ENCODE measurements at regions not wholly inside any gene's neighbourhood (a gene's known extent, or its start where the extent isn't known, plus 50 kb on each side); places are given as distances from the start of the nearest gene placed in this dataset.
"Not testable (repeated sequence)": the region's sequence is repeated elsewhere in the genome, so short reads cannot be mapped to it uniquely, and the experiment has no call there.

GRCh38 chr4:17018621-17019020 is 120.2 kb upstream of the LDB2 start:
- not testable (repeated sequence) for H3K9me3 Mint-ChIP-seq; H3K36me3 Mint-ChIP-seq (ENCODE audit: low read depth); H3K4me1 Mint-ChIP-seq (ENCODE audit: low read depth); H3K27me3 Mint-ChIP-seq; H3K27ac Mint-ChIP-seq; H3K4me3 Mint-ChIP-seq

- Mint-ChIP-seq H3K36me3 (ENCODE audit: low read depth) (no peaks in the 10 kb centered on the region), H3K27me3 (peaks cover 3% of the 10 kb centered on the region), H3K4me1 (ENCODE audit: low read depth) (no peaks in the 10 kb centered on the region), H3K4me3 (no peak overlapping the region), H3K9me3 (no peaks in the 10 kb centered on the region), H3K27ac (no peak overlapping the region)
Measured at GRCh38 chr4:17018013-17018412, 119.6 kb upstream of the LDB2 start.

- Mint-ChIP-seq H3K36me3 (ENCODE audit: low read depth) (no peaks in the 10 kb centered on the region), H3K4me1 (ENCODE audit: low read depth) (no peaks in the 10 kb centered on the region), H3K27ac (no peak overlapping the region), H3K4me3 (no peak overlapping the region), H3K27me3 (no peaks in the 10 kb centered on the region), H3K9me3 (no peaks in the 10 kb centered on the region)
Measured at GRCh38 chr4:17013382-17014006, 115.0 kb upstream of the LDB2 start.

GRCh38 chr4:17012451-17012850 is 114.0 kb upstream of the LDB2 start:
- no peaks in the 10 kb centered on the region for H3K9me3 Mint-ChIP-seq
- no peaks in the 10 kb centered on the region for H3K27me3 Mint-ChIP-seq
- no peak overlapping the region for H3K27ac Mint-ChIP-seq
- no peak overlapping the region for H3K4me3 Mint-ChIP-seq
- no peaks in the 10 kb centered on the region for H3K4me1 Mint-ChIP-seq (ENCODE audit: low read depth)
- H3K36me3 Mint-ChIP-seq (ENCODE audit: low read depth), result no peaks in the 10 kb centered on the region

GRCh38 chr4:17010426-17011087 is 112.1 kb upstream of the LDB2 start:
- no peaks in the 10 kb centered on the region for H3K4me1 Mint-ChIP-seq (ENCODE audit: low read depth)
- peaks cover 4% of the 10 kb centered on the region for H3K27me3 Mint-ChIP-seq
- H3K9me3 Mint-ChIP-seq, result no peaks in the 10 kb centered on the region
- no peaks in the 10 kb centered on the region for H3K36me3 Mint-ChIP-seq (ENCODE audit: low read depth)
- H3K27ac Mint-ChIP-seq, result no peak overlapping the region
- no peak overlapping the region for H3K4me3 Mint-ChIP-seq

GRCh38 chr4:17009871-17010367 is 111.5 kb upstream of the LDB2 start:
- no peak overlapping the region for H3K4me3 Mint-ChIP-seq
- H3K9me3 Mint-ChIP-seq, result no peaks in the 10 kb centered on the region
- H3K27ac Mint-ChIP-seq, result no peak overlapping the region
- H3K27me3 Mint-ChIP-seq, result peaks cover 4% of the 10 kb centered on the region
- no peaks in the 10 kb centered on the region for H3K36me3 Mint-ChIP-seq (ENCODE audit: low read depth)
- no peaks in the 10 kb centered on the region for H3K4me1 Mint-ChIP-seq (ENCODE audit: low read depth)

GRCh38 chr4:17008834-17009345 is 110.4 kb upstream of the LDB2 start:
- Mint-ChIP-seq H3K9me3 (no peaks in the 10 kb centered on the region), H3K27me3 (peaks cover 8% of the 10 kb centered on the region), H3K4me3 (no peak overlapping the region), H3K4me1 (ENCODE audit: low read depth) (no peaks in the 10 kb centered on the region), H3K36me3 (ENCODE audit: low read depth) (no peaks in the 10 kb centered on the region), H3K27ac (no peak overlapping the region)

- not testable (repeated sequence) for H3K4me3 Mint-ChIP-seq; H3K9me3 Mint-ChIP-seq; H3K36me3 Mint-ChIP-seq (ENCODE audit: low read depth); H3K4me1 Mint-ChIP-seq (ENCODE audit: low read depth); H3K27me3 Mint-ChIP-seq; H3K27ac Mint-ChIP-seq
Measured at GRCh38 chr4:17003606-17004392, 105.4 kb upstream of the LDB2 start.

- Mint-ChIP-seq H3K9me3 (no peaks in the 10 kb centered on the region), H3K4me3 (no peak overlapping the region), H3K27me3 (no peaks in the 10 kb centered on the region), H3K36me3 (ENCODE audit: low read depth) (no peaks in the 10 kb centered on the region), H3K4me1 (ENCODE audit: low read depth) (no peaks in the 10 kb centered on the region), H3K27ac (no peak overlapping the region)
Measured at GRCh38 chr4:16995451-16995850, 97.0 kb upstream of the LDB2 start.

GRCh38 chr4:16993956-16994840 is 95.8 kb upstream of the LDB2 start:
- Mint-ChIP-seq H3K4me3 (no peak overlapping the region), H3K27me3 (no peaks in the 10 kb centered on the region), H3K9me3 (no peaks in the 10 kb centered on the region), H3K4me1 (ENCODE audit: low read depth) (no peaks in the 10 kb centered on the region), H3K27ac (no peak overlapping the region), H3K36me3 (ENCODE audit: low read depth) (no peaks in the 10 kb centered on the region)

- Mint-ChIP-seq H3K36me3 (ENCODE audit: low read depth) (no peaks in the 10 kb centered on the region), H3K4me3 (no peak overlapping the region), H3K27me3 (no peaks in the 10 kb centered on the region), H3K4me1 (ENCODE audit: low read depth) (no peaks in the 10 kb centered on the region), H3K27ac (no peak overlapping the region), H3K9me3 (no peaks in the 10 kb centered on the region)
Measured at GRCh38 chr4:16992566-16993225, 94.3 kb upstream of the LDB2 start.

GRCh38 chr4:16991450-16991849 is 93.0 kb upstream of the LDB2 start:
- Mint-ChIP-seq H3K9me3 (no peaks in the 10 kb centered on the region), H3K27me3 (no peaks in the 10 kb centered on the region), H3K36me3 (ENCODE audit: low read depth) (no peaks in the 10 kb centered on the region), H3K27ac (no peak overlapping the region), H3K4me1 (ENCODE audit: low read depth) (no peaks in the 10 kb centered on the region), H3K4me3 (no peak overlapping the region)

GRCh38 chr4:16989371-16989770 is 90.9 kb upstream of the LDB2 start:
- Mint-ChIP-seq H3K9me3 (no peaks in the 10 kb centered on the region), H3K4me1 (ENCODE audit: low read depth) (no peaks in the 10 kb centered on the region), H3K4me3 (no peak overlapping the region)

GRCh38 chr4:16988814-16989213 is 90.4 kb upstream of the LDB2 start:
- no peak overlapping the region for H3K27ac Mint-ChIP-seq
- no peaks in the 10 kb centered on the region for H3K36me3 Mint-ChIP-seq (ENCODE audit: low read depth)
- H3K4me3 Mint-ChIP-seq, result no peak overlapping the region
- no peaks in the 10 kb centered on the region for H3K4me1 Mint-ChIP-seq (ENCODE audit: low read depth)
- H3K27me3 Mint-ChIP-seq, result no peaks in the 10 kb centered on the region
- H3K9me3 Mint-ChIP-seq, result no peaks in the 10 kb centered on the region

More at GRCh38 chr4:16989371-16989770, 90.9 kb upstream of the LDB2 start:
- H3K27ac Mint-ChIP-seq, result no peak overlapping the region
- no peaks in the 10 kb centered on the region for H3K27me3 Mint-ChIP-seq
- H3K36me3 Mint-ChIP-seq (ENCODE audit: low read depth), result no peaks in the 10 kb centered on the region
